SU-DHL-6 (cell line): ENCODE measurements at regions not wholly inside any gene's neighbourhood (a gene's known extent, or its start where the extent isn't known, plus 50 kb on each side); places are given as distances from the start of the nearest gene placed in this dataset.

Experiments used
- H2AFZ ChIP-seq: fragments of 200-600 bp; sonication (generic); 2 replicates; pipeline ENCODE4 v1.6.1; 2014; ENCODE audit warnings: low read depth, mild to moderate bottlenecking, moderate library complexity, mixed read lengths, antibody characterized with exemption, low read length; ENCODE audit not compliant: severe bottlenecking
- H3F3A ChIP-seq: fragments of 200-600 bp; shearing (Covaris generic); 2 replicates; pipeline ENCODE4 v1.6.0; 2016; ENCODE audit warnings: antibody characterized with exemption, mild to moderate bottlenecking; ENCODE audit not compliant: insufficient read depth
- H3K27ac ChIP-seq: fragments of 200-600 bp; sonication (generic); 2 replicates; pipeline ENCODE4 v1.5.1; 2016; ENCODE audit warnings: low read depth, mild to moderate bottlenecking, low read length, moderate library complexity, mixed read lengths
- H3K27me3 ChIP-seq: fragments of 200-600 bp; sonication (generic), shearing (Covaris generic); 2 replicates; pipeline ENCODE4 v1.6.0; 2014; ENCODE audit warnings: mild to moderate bottlenecking, low read length
- H3K36me3 ChIP-seq: fragments of 200-600 bp; sonication (generic); 2 replicates; pipeline ENCODE4 v1.6.1; 2014; ENCODE audit warnings: mild to moderate bottlenecking, low read length, mixed read lengths
- H3K4me2 ChIP-seq: fragments of 300-600, 200-600 bp; shearing (Covaris generic), sonication (generic); 2 replicates; pipeline ENCODE4 v1.6.0; 2014; ENCODE audit warnings: low read length, low read depth, mild to moderate bottlenecking; ENCODE audit not compliant: poor library complexity, severe bottlenecking
- H3K4me3 ChIP-seq: fragments of 200-600 bp; sonication (generic); 2 replicates; pipeline ENCODE4 v1.5.1; 2014; ENCODE audit warnings: antibody characterized with exemption, low read length, mild to moderate bottlenecking, mixed read lengths; ENCODE audit not compliant: insufficient read depth, poor library complexity, severe bottlenecking
- H3K79me2 ChIP-seq: fragments of 200-600 bp; sonication (generic); 2 replicates; pipeline ENCODE4 v1.6.1; 2014; ENCODE audit warnings: mild to moderate bottlenecking, low read length, moderate library complexity; ENCODE audit not compliant: insufficient read depth
- H3K9ac ChIP-seq: fragments of 200-600 bp; sonication (generic); 2 replicates; pipeline ENCODE4 v1.7.0; 2014; ENCODE audit warnings: mild to moderate bottlenecking, low read length
- H3K9me2 ChIP-seq: fragments of 200-600 bp; sonication (generic); replicated peaks from 2 replicates; pipeline ENCODE4 v1.6.1; 2014; ENCODE audit warnings: low read length; ENCODE audit not compliant: insufficient read depth
- H3K9me3 ChIP-seq: fragments of 200-600 bp; sonication (generic); 2 replicates; pipeline ENCODE4 v1.6.1; 2014; ENCODE audit warnings: low read length, mixed read lengths; ENCODE audit not compliant: insufficient read depth
- H4K20me1 ChIP-seq: fragments of 200-600 bp; sonication (generic); 2 replicates; pipeline ENCODE4 v1.6.1; 2014; ENCODE audit warnings: low read depth, mild to moderate bottlenecking, antibody characterized with exemption, low read length, moderate library complexity, mixed read lengths
- CTCF ChIP-seq: fragments of 200-600 bp; sonication (generic); IDR thresholded peaks from one replicate; pipeline ENCODE4 v1.5.1; 2017; ENCODE audit warnings: antibody characterized with exemption, mild to moderate bottlenecking, low read length, moderate library complexity; ENCODE audit not compliant: insufficient read depth, poor library complexity, severe bottlenecking
- EZH2phosphoT487 ChIP-seq: fragments of 200-600 bp; sonication (generic), shearing (Covaris generic); conservative IDR thresholded peaks from 2 replicates; pipeline ENCODE4 v1.6.1; 2018; ENCODE audit warnings: mild to moderate bottlenecking, antibody characterized with exemption, low read length, moderate library complexity, mixed read lengths

- Histone ChIP-seq H3K27ac (no peak overlapping the region), H3K9me2 (no peaks in the 10 kb centered on the region), H3F3A (no peaks in the 10 kb centered on the region), H4K20me1 (no peaks in the 10 kb centered on the region), H3K36me3 (no peaks in the 10 kb centered on the region), H3K9ac (no peak overlapping the region), H3K9me3 (no peaks in the 10 kb centered on the region), H3K4me3 (no peak overlapping the region), H3K27me3 (no peaks in the 10 kb centered on the region), H3K4me2 (no peak overlapping the region), H2AFZ (no peak overlapping the region), H3K79me2 (no peaks in the 10 kb centered on the region)
- TF ChIP-seq EZH2phosphoT487 (no peak), CTCF (no peak)
Observed at GRCh38 chr2:15094161-15094560, 461.6 kb downstream of the LRATD1 start.

GRCh38 chr2:15096873-15097272 lies 464.3 kb downstream of the NBAS start:
- no peaks in the 10 kb centered on the region for H3K9me3 ChIP-seq
- no peak overlapping the region for H3K27ac ChIP-seq
- H3K36me3 ChIP-seq: no peaks in the 10 kb centered on the region
- H3K27me3 ChIP-seq: no peaks in the 10 kb centered on the region
- no peaks in the 10 kb centered on the region for H3K9me2 ChIP-seq
- H3K9ac ChIP-seq: no peak overlapping the region
- H3K4me3 ChIP-seq: no peak overlapping the region
- no peak overlapping the region for H3K4me2 ChIP-seq
- H3F3A ChIP-seq: no peaks in the 10 kb centered on the region
- H3K79me2 ChIP-seq: no peaks in the 10 kb centered on the region
- no peaks in the 10 kb centered on the region for H4K20me1 ChIP-seq
- TF ChIP-seq CTCF (no peak), EZH2phosphoT487 (no peak)
- no peak overlapping the region for H2AFZ ChIP-seq

- no peak overlapping the region for H3K9ac ChIP-seq
- H2AFZ ChIP-seq: no peak overlapping the region
- H3K36me3 ChIP-seq: no peaks in the 10 kb centered on the region; the same call in 1 of the 2 replicates
- no peak overlapping the region for H3K4me3 ChIP-seq
- H3K27me3 ChIP-seq: no peaks in the 10 kb centered on the region
- TF ChIP-seq EZH2phosphoT487 (no peak), CTCF (no peak)
- H3K4me2 ChIP-seq: no peak overlapping the region
- no peaks in the 10 kb centered on the region for H4K20me1 ChIP-seq
- H3K79me2 ChIP-seq: no peaks in the 10 kb centered on the region
- 0 out of 2 replicates have a peak, but pooled peaks cover 2% of the 10 kb centered on the region for H3K9me3 ChIP-seq
- H3K9me2 ChIP-seq: no peaks in the 10 kb centered on the region
- no peak overlapping the region for H3K27ac ChIP-seq
- no peaks in the 10 kb centered on the region for H3F3A ChIP-seq
Observed at GRCh38 chr2:15107137-15107536, 454.0 kb downstream of the NBAS start.
